PC-3 (cell line): ENCODE measurements at regions not wholly inside any gene's neighbourhood (a gene's known extent, or its start where the extent isn't known, plus 50 kb on each side); places are given as distances from the start of the nearest gene placed in this dataset.

ENCODE experiments used
- EZH2 ChIP-seq: fragments of 300-600 bp; sonication (generic); IDR thresholded peaks from one replicate; pipeline ENCODE4 v1.6.1; 2017; ENCODE audit warnings: antibody characterized with exemption, mild to moderate bottlenecking, low read length; ENCODE audit not compliant: unreplicated experiment
- TF ChIP-seq, protein P1 (sequence below): fragments of 300-600 bp; sonication (generic); conservative IDR thresholded peaks from 2 replicates; pipeline ENCODE4 v1.5.1; 2017; ENCODE audit warnings: antibody characterized with exemption, low read depth, mild to moderate bottlenecking, low read length

DNA sequence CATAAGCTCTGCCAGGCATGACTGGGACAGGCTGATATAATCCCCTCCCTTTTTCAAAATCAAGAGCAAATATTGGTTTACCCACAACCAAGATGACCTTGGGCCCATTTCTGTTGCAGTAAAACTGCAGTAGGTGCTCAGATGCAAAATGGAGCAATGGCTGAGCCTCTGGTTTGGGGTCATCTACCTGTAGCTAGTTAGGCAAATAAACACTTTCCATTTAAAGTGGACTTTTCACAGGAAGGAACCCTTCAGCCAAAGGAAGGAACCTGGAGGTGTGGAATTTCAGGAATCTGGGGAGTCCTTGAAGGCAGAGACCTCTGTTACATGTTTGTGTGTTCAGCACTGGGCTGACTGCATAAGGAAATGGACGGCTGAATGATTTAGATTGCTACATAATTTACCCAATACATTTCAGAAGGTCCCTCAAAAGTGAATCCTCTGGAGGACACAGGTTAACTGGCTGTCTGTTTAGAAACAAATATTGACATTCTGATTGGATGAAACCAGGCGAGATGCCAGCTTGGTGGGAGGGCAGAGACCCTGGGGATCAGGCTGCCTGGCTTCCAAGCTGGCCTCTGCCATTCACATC, 170.1 kb upstream of the ZNF618 start:
- TF ChIP-seq EZH2: no peak
- TF ChIP-seq, protein P1, sequence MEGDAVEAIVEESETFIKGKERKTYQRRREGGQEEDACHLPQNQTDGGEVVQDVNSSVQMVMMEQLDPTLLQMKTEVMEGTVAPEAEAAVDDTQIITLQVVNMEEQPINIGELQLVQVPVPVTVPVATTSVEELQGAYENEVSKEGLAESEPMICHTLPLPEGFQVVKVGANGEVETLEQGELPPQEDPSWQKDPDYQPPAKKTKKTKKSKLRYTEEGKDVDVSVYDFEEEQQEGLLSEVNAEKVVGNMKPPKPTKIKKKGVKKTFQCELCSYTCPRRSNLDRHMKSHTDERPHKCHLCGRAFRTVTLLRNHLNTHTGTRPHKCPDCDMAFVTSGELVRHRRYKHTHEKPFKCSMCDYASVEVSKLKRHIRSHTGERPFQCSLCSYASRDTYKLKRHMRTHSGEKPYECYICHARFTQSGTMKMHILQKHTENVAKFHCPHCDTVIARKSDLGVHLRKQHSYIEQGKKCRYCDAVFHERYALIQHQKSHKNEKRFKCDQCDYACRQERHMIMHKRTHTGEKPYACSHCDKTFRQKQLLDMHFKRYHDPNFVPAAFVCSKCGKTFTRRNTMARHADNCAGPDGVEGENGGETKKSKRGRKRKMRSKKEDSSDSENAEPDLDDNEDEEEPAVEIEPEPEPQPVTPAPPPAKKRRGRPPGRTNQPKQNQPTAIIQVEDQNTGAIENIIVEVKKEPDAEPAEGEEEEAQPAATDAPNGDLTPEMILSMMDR: no peak
